Transverse colon (tissue), 4 donors: ENCODE measurements at regions not wholly inside any gene's neighbourhood (a gene's known extent, or its start where the extent isn't known, plus 50 kb on each side); places are given as distances from the start of the nearest gene placed in this dataset.

Experiments
- DNase-seq: peaks from one replicate; pipeline ENCODE4 v3.0.0-alpha.2; 2019
- H3K27ac ChIP-seq, 4 donors: fragments of 200-600 bp; sonication (generic); 2 replicates each; pipeline ENCODE4 v1.5.1; 2016 to 2018; ENCODE audit warnings: inconsistent platforms in 4 of 4
- H3K27me3 ChIP-seq: fragments of 200-600 bp; sonication (generic); 2 replicates; pipeline ENCODE4 v1.5.1; 2017; ENCODE audit warnings: inconsistent platforms
- H3K36me3 ChIP-seq, 4 donors: fragments of 200-600 bp; sonication (generic); 2 replicates each; pipeline ENCODE4 v1.5.1; 2017 to 2019; ENCODE audit warnings: inconsistent platforms in 4 of 4
- H3K4me1 ChIP-seq, 4 donors: fragments of 200-600 bp; sonication (generic); 2 replicates each; pipeline ENCODE4 v1.5.1; 2017 to 2020; ENCODE audit warnings: inconsistent platforms in 4 of 4
- H3K4me3 ChIP-seq, 4 donors: fragments of 200-600 bp; sonication (generic); 1 replicate in 1 of 4; 2 replicates in 3 of 4; pipeline versions ENCODE4 v1.5.1 to v1.6.1; 2017 to 2019; ENCODE audit warnings: inconsistent platforms in 4 of 4
- H3K9me3 ChIP-seq, 2 donors: fragments of 200-600 bp; sonication (generic); 2 replicates each; pipeline ENCODE4 v1.5.1; 2017 to 2019; ENCODE audit warnings: inconsistent platforms in 2 of 2
- EP300 ChIP-seq: sonication (generic); formaldehyde crosslinking; IDR thresholded peaks from one replicate; pipeline ENCODE4 v1.6.1; 2017; ENCODE audit warnings: antibody characterized with exemption, low read depth
- POLR2A ChIP-seq: fragments of 450-650 bp; IDR thresholded peaks from one replicate; pipeline ENCODE4 v1.6.1; 2016; ENCODE audit warnings: antibody characterized with exemption, mild to moderate bottlenecking, moderate library complexity
- POLR2AphosphoS5 ChIP-seq, 3 donors: sonication (generic); formaldehyde crosslinking; IDR thresholded peaks; one replicate each; pipeline ENCODE4 v1.6.1; 2016; ENCODE audit warnings: antibody characterized with exemption in 3 of 3
- WGBS, 2 donors: methylation state at CpG; one replicate each; pipeline ENCODE4 v1.1.5; 2018; ENCODE audit warnings: low coverage in 1 of 2; 5-methylcytosine and 5-hydroxymethylcytosine counted together
- in situ Hi-C, 4 donors: fragments of 200-750 bp; cut with MboI; loops; one replicate each; pipeline versions ENCODE4 v1.15.0 to v1.15.1; 2017; ENCODE audit warnings: low sequenced_read_pairs in 3 of 4, low pct_ligation_motif_present in 1 of 4, low pct_unique_long_range_greater_than_20kb in 1 of 4
- intact Hi-C: fragments of 100-400 bp; cut with DNase I; formaldehyde crosslinking; loops from one replicate; pipeline ENCODE4 v1.15.1; 2023; ENCODE audit warnings: low total_unique reads
- TF ChIP-seq, protein P1 (sequence below), 5 experiments: fragments of 200-600 bp in 3 of 5; fragments of 450-650 bp in 2 of 5; sonication (generic) in 3 of 5; IDR thresholded peaks; 1 replicate in 2 of 5; 2 replicates in 3 of 5; pipeline ENCODE4 v1.5.1; 2016 to 2017; ENCODE audit warnings: antibody characterized with exemption in 5 of 5, inconsistent platforms in 3 of 5, mild to moderate bottlenecking in 2 of 5, moderate library complexity in 1 of 5

- WGBS, 2 donors = 82 to 86% methylated on average over 2 of the region's 2 CpGs
- H3K27me3 ChIP-seq = no peaks in the 10 kb centered on the region
- DNase-seq = no peak
- no peaks in the 10 kb centered on the region for H3K36me3 ChIP-seq
- H3K27ac ChIP-seq = no peak overlapping the region
- intact Hi-C loops (no loop called here), in situ Hi-C loops (no loop called here)
- H3K9me3 ChIP-seq = no peaks in the 10 kb centered on the region
- TF ChIP-seq EP300 (no peak), POLR2AphosphoS5 (IDR thresholded peaks at IDR 0.05) (no peak), POLR2A (no peak)
- TF ChIP-seq, protein P1, sequence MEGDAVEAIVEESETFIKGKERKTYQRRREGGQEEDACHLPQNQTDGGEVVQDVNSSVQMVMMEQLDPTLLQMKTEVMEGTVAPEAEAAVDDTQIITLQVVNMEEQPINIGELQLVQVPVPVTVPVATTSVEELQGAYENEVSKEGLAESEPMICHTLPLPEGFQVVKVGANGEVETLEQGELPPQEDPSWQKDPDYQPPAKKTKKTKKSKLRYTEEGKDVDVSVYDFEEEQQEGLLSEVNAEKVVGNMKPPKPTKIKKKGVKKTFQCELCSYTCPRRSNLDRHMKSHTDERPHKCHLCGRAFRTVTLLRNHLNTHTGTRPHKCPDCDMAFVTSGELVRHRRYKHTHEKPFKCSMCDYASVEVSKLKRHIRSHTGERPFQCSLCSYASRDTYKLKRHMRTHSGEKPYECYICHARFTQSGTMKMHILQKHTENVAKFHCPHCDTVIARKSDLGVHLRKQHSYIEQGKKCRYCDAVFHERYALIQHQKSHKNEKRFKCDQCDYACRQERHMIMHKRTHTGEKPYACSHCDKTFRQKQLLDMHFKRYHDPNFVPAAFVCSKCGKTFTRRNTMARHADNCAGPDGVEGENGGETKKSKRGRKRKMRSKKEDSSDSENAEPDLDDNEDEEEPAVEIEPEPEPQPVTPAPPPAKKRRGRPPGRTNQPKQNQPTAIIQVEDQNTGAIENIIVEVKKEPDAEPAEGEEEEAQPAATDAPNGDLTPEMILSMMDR (IDR thresholded peaks at IDR 0.05) = no peak
- H3K4me3 ChIP-seq = no peak overlapping the region
- H3K4me1 ChIP-seq = no peaks in the 10 kb centered on the region
These were observed 442.6 kb upstream of the CPEB2 start for GRCh38 chr4:14559646-14560045.

- no peaks in the 10 kb centered on the region for H3K4me1 ChIP-seq
- H3K9me3 ChIP-seq = no peaks in the 10 kb centered on the region
- H3K27me3 ChIP-seq = no peaks in the 10 kb centered on the region
- no peak for DNase-seq
- H3K27ac ChIP-seq = no peak overlapping the region
- in situ Hi-C loops (no loop called here), intact Hi-C loops (no loop called here)
- no peak overlapping the region for H3K4me3 ChIP-seq
- TF ChIP-seq, protein P1 (IDR thresholded peaks at IDR 0.05) = no peak
- no peak for TF ChIP-seq POLR2AphosphoS5 (IDR thresholded peaks at IDR 0.05)
- no peak for TF ChIP-seq EP300
- no peak for TF ChIP-seq POLR2A
- no peaks in the 10 kb centered on the region for H3K36me3 ChIP-seq
- 62 to 70% methylated on average over 1 of the region's 1 CpG for WGBS, 2 donors
These were observed 441.7 kb upstream of the CPEB2 start for GRCh38 chr4:14560577-14560976.

DNA sequence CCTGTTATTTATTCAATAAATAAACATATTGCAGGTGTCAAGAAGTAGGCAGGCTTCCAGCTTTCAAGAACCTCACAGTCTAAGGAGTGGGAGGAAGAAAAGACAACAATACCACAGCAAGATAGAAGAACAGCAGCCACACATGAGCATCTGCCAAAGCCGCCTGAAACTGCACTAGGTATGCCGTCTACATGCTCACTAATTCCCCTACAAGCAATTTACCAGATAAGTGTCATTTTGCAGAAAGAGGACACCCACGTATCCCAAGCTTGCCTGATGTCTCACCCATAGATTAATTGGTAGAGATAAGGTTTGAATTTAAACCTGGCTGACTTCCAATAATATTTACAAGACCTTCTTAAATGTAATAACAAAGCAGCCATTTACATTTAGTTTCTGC lies 439.4 kb upstream of the CPEB2 start:
- no peak overlapping the region for H3K27ac ChIP-seq
- no peaks in the 10 kb centered on the region for H3K9me3 ChIP-seq
- H3K4me1 ChIP-seq = no peaks in the 10 kb centered on the region
- intact Hi-C loops = no loop called here
- DNase-seq = no peak
- WGBS, 2 donors = 58 to 73% methylated on average over 3 of the region's 3 CpGs
- TF ChIP-seq POLR2AphosphoS5 (IDR thresholded peaks at IDR 0.05) = no peak
- TF ChIP-seq EP300 = no peak
- TF ChIP-seq POLR2A = no peak
- TF ChIP-seq, protein P1 (IDR thresholded peaks at IDR 0.05) = no peak
- H3K4me3 ChIP-seq = no peak overlapping the region
- no peaks in the 10 kb centered on the region for H3K36me3 ChIP-seq
- in situ Hi-C loops = no loop called here
- no peaks in the 10 kb centered on the region for H3K27me3 ChIP-seq

DNA sequence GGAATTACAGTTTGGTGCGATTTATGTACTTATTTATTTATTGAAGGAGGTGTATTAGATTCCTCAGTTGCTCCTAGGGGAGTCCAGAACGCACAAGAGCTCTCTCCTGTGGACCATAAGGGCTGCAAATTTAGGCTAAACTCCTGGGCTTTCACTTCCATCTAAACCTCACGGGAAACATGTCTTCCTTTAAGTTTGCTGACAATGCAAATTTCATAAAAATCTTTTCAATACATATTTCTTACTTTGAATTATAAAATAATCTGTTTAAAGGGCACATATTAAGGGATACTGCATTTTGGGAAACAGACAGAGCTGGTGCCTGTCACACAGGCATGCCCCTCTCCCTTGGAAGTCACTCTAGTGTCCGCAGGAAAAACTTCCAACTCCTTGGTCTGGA lies 438.0 kb upstream of the CPEB2 start:
- H3K27me3 ChIP-seq = no peaks in the 10 kb centered on the region
- H3K9me3 ChIP-seq = no peaks in the 10 kb centered on the region
- DNase-seq = no peak
- no peak overlapping the region for H3K4me3 ChIP-seq
- H3K4me1 ChIP-seq = no peaks in the 10 kb centered on the region
- no peaks in the 10 kb centered on the region for H3K36me3 ChIP-seq
- intact Hi-C loops = no loop called here
- no peak overlapping the region for H3K27ac ChIP-seq
- no peak for TF ChIP-seq POLR2A
- 63 to 83% methylated on average over 2 to 4 of the region's 4 CpGs for WGBS, 2 donors
- in situ Hi-C loops = no loop called here

- no peak for TF ChIP-seq POLR2A
- TF ChIP-seq EP300 = no peak
- TF ChIP-seq, protein P1 (IDR thresholded peaks at IDR 0.05) = no peak
- TF ChIP-seq POLR2AphosphoS5 (IDR thresholded peaks at IDR 0.05) = no peak
- Histone ChIP-seq H3K36me3 (no peaks in the 10 kb centered on the region), H3K27me3 (no peaks in the 10 kb centered on the region), H3K4me3 (no peak overlapping the region), H3K9me3 (no peaks in the 10 kb centered on the region), H3K4me1 (no peaks in the 10 kb centered on the region), H3K27ac (no peak overlapping the region)
- in situ Hi-C loops (no loop called here), intact Hi-C loops (no loop called here)
- no peak for DNase-seq
These were observed 435.8 kb upstream of the CPEB2 start for GRCh38 chr4:14566518-14566917.
